Liver (tissue), 8 donors: ENCODE measurements at regions not wholly inside any gene's neighbourhood (a gene's known extent, or its start where the extent isn't known, plus 50 kb on each side); places are given as distances from the start of the nearest gene placed in this dataset.

Source experiments
- DNase-seq: peaks from one replicate; pipeline ENCODE4 v3.0.0-alpha.2; 2017; ENCODE audit warnings: low spot score
- H3K27ac ChIP-seq, 2 donors: one replicate each; pipeline ENCODE4 v1.7.0; 2013; ENCODE audit warnings: inconsistent platforms in 2 of 2, low read length in 2 of 2, control low read depth in 1 of 2, low read depth in 1 of 2, mild to moderate bottlenecking in 1 of 2
- H3K27me3 ChIP-seq, 4 donors: one replicate each; pipeline versions ENCODE4 v1.6.1 to v1.7.0; 2013; ENCODE audit warnings: low read length in 3 of 4, inconsistent platforms in 1 of 4, mild to moderate bottlenecking in 1 of 4, moderate library complexity in 1 of 4; ENCODE audit not compliant: control insufficient read depth in 4 of 4, insufficient read depth in 4 of 4
- H3K36me3 ChIP-seq, 4 donors: one replicate each; pipeline versions ENCODE4 v1.6.1 to v1.7.0; 2013; ENCODE audit warnings: low read length in 3 of 4, mild to moderate bottlenecking in 3 of 4, low read depth in 1 of 4, moderate library complexity in 1 of 4; ENCODE audit not compliant: control insufficient read depth in 4 of 4, insufficient read depth in 3 of 4
- H3K4me1 ChIP-seq, 4 donors: one replicate each; pipeline versions ENCODE4 v1.6.1 to v1.7.0; 2013; ENCODE audit warnings: low read length in 3 of 4, mild to moderate bottlenecking in 3 of 4, moderate library complexity in 1 of 4; ENCODE audit not compliant: control insufficient read depth in 4 of 4, insufficient read depth in 4 of 4
- H3K4me3 ChIP-seq, 3 donors: one replicate each; pipeline versions ENCODE4 v1.6.1 to v1.7.0; 2013; ENCODE audit warnings: low read length in 3 of 3, control low read depth in 1 of 3, low read depth in 1 of 3, mild to moderate bottlenecking in 1 of 3
- H3K9ac ChIP-seq, 2 donors: one replicate each; pipeline ENCODE4 v1.7.0; 2013; ENCODE audit warnings: low read length in 2 of 2, mild to moderate bottlenecking in 2 of 2, moderate library complexity in 2 of 2, control low read depth in 1 of 2, low read depth in 1 of 2
- H3K9me3 ChIP-seq, 4 donors: one replicate each; pipeline versions ENCODE4 v1.6.1 to v1.7.0; 2013; ENCODE audit warnings: low read length in 3 of 4; ENCODE audit not compliant: control insufficient read depth in 4 of 4
- FOXA1 ChIP-seq: IDR thresholded peaks from 2 replicates; pipeline ENCODE4 v1.6.1; 2016; ENCODE audit warnings: antibody characterized with exemption
- FOXA2 ChIP-seq: IDR thresholded peaks from 2 replicates; pipeline ENCODE4 v1.6.1; 2016; ENCODE audit warnings: antibody characterized with exemption
- GABPA ChIP-seq, 2 donors: IDR thresholded peaks in 1 of 2; conservative IDR thresholded peaks in 1 of 2; 2 replicates each; pipeline ENCODE4 v1.6.1; 2016; ENCODE audit warnings: antibody characterized with exemption in 2 of 2, mild to moderate bottlenecking in 1 of 2, moderate library complexity in 1 of 2
- HNF4A ChIP-seq, 2 donors: conservative IDR thresholded peaks; 2 replicates each; pipeline ENCODE4 v1.6.1; 2016; ENCODE audit warnings: antibody characterized with exemption in 2 of 2, mild to moderate bottlenecking in 2 of 2
- HNF4G ChIP-seq: IDR thresholded peaks from 2 replicates; pipeline ENCODE4 v1.6.1; 2016; ENCODE audit warnings: antibody characterized with exemption
- JUND ChIP-seq, 2 donors: IDR thresholded peaks; 2 replicates each; pipeline ENCODE4 v1.6.1; 2016; ENCODE audit warnings: antibody characterized with exemption in 2 of 2
- NR2F2 ChIP-seq: IDR thresholded peaks from 2 replicates; pipeline ENCODE4 v1.6.1; 2016; ENCODE audit warnings: antibody characterized with exemption
- RAD21 ChIP-seq, 2 donors: IDR thresholded peaks; 2 replicates each; pipeline ENCODE4 v1.6.1; 2016; ENCODE audit warnings: antibody characterized with exemption in 2 of 2, mild to moderate bottlenecking in 2 of 2
- RXRA ChIP-seq, 2 donors: IDR thresholded peaks; 2 replicates each; pipeline ENCODE4 v1.6.1; 2017 to 2018; ENCODE audit warnings: antibody characterized with exemption in 2 of 2, mild to moderate bottlenecking in 1 of 2
- SP1 ChIP-seq: IDR thresholded peaks from 2 replicates; pipeline ENCODE4 v1.6.1; 2018; ENCODE audit warnings: antibody characterized with exemption, mild to moderate bottlenecking
- TAF1 ChIP-seq: conservative IDR thresholded peaks from 2 replicates; pipeline ENCODE4 v1.6.1; 2016; ENCODE audit warnings: antibody characterized with exemption, mild to moderate bottlenecking
- YY1 ChIP-seq: IDR thresholded peaks from 2 replicates; pipeline ENCODE4 v1.6.1; 2016; ENCODE audit warnings: antibody characterized with exemption, mild to moderate bottlenecking
- WGBS: extraction: QIAGEN DNeasy Blood & Tissue Kit; methylation state at CpG from one replicate; pipeline ENCODE4 v1.1.7; 2013; 5-methylcytosine and 5-hydroxymethylcytosine counted together
- TF ChIP-seq, protein P1 (sequence below): IDR thresholded peaks from 2 replicates; pipeline ENCODE4 v1.6.1; 2016; ENCODE audit warnings: antibody characterized with exemption
- TF ChIP-seq, protein P2 (sequence below): IDR thresholded peaks from 2 replicates; pipeline ENCODE4 v1.6.1; 2016; ENCODE audit warnings: antibody characterized with exemption
- TF ChIP-seq, protein P3 (sequence below): IDR thresholded peaks from 2 replicates; pipeline ENCODE4 v1.6.1; 2016; ENCODE audit warnings: antibody characterized with exemption, mild to moderate bottlenecking
- TF ChIP-seq, protein P4 (sequence below): fragments of 150-350 bp; IDR thresholded peaks from 2 replicates; pipeline ENCODE4 v1.5.1; 2017; ENCODE audit warnings: improper control_type of control experiment, low read depth, low read length; ENCODE audit not compliant: missing input control
- donor health status: healthy.
- donor health status: healthy.
- donor health status: healthy.
- donor health status: healthy.
- donor health status: healthy.

DNA sequence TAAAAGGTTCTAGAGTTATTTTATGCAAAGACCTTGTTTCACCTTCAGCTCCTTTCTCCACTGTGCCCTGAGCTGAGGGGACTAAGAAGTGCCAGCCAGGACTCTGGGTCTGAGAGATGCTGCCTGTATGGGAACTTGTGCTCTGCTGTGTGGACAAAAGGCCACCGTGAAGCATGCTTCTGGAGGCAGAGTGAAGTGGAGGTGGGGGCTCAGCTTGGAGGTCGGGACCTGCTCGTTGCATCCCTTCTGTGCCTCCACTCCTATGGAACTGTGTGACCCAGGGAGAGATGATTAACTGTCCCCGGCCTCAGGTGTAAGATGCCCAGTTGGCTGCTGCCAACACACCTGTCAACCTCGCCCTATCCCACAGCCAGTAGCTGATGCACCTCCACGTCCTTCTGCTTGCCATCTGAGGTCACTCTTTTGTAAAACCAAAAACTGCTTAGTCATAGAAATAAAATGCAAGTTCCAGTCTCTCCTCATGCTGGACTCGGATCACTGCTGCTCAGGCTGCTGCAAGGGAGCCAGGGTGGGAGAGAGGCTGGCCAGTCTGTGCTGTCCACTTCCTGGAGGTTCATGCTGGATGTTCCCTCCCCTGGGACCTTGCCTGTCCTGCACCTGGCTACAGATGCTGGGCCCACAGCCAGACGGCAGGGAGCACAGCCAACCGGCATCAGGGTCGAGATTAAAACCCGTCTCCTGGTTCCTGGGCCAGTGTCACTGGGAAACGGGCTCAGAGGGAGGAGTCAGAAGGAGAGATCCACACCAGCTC is 113.2 kb downstream of the ACKR3 start:
- no peak overlapping the region for H3K9ac ChIP-seq
- peaks cover 0 to 1% (median 0%) of the 10 kb centered on the region in 4 donors for H3K4me1 ChIP-seq
- no peak overlapping the region for H3K4me3 ChIP-seq
- no peak for TF ChIP-seq YY1
- no peak for TF ChIP-seq HNF4G
- no peak for TF ChIP-seq FOXA2
- TF ChIP-seq SP1 = no peak
- no peak for TF ChIP-seq RAD21 (IDR thresholded peaks at IDR 0.05)
- TF ChIP-seq RXRA (IDR thresholded peaks at IDR 0.05) = no peak
- TF ChIP-seq FOXA1 = no peak
- no peak for TF ChIP-seq NR2F2
- TF ChIP-seq HNF4A (conservative IDR thresholded peaks at IDR 0.05) = no peak
- TF ChIP-seq JUND (IDR thresholded peaks at IDR 0.05) = no peak
- TF ChIP-seq, protein P1, sequence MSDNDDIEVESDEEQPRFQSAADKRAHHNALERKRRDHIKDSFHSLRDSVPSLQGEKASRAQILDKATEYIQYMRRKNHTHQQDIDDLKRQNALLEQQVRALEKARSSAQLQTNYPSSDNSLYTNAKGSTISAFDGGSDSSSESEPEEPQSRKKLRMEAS = no peak
- 79% methylated on average over 12 of the region's 12 CpGs for WGBS
- H3K9me3 ChIP-seq = no peaks in the 10 kb centered on the region
- no peak overlapping the region for H3K27ac ChIP-seq
- no peaks in the 10 kb centered on the region for H3K36me3 ChIP-seq
- no peaks in the 10 kb centered on the region for H3K27me3 ChIP-seq
- DNase-seq = no peak

DNA sequence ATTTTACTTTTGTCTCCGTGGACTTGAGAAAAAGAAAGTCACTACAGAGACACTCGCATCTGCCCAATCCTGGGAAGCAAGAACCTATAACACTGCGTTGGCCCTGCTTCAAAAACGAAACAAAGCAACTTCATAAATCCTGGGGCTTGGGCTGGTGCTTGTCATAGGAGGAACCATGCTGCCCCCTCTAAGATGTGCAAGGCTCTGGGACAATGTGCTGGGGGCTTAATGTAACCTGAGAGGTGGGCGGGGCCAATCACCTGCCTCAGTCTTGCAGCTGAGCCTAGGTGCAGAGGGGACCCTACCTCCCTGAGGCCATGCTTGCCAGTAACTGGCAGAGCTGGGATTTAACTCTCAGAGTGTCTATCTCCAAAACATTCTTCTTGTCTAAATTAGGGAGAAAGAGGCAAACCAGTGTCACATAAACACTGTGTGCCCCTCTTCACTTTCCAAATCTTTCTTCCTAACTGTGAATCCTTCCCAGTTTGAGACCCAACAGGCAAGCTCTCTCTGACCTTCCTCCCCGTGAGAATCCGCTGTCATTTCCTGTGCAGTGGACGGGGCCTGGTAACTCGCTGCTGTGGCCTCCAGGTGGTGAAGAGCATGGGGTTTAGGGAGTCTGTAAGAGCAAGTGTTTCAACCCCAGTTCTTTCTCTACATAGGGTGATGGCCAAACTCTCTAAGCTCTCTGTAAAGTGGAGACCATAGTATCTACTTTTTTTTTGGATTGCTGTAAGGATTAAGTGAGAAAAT is 115.1 kb downstream of the ACKR3 start:
- WGBS = 85% methylated on average over 9 of the region's 9 CpGs

DNA sequence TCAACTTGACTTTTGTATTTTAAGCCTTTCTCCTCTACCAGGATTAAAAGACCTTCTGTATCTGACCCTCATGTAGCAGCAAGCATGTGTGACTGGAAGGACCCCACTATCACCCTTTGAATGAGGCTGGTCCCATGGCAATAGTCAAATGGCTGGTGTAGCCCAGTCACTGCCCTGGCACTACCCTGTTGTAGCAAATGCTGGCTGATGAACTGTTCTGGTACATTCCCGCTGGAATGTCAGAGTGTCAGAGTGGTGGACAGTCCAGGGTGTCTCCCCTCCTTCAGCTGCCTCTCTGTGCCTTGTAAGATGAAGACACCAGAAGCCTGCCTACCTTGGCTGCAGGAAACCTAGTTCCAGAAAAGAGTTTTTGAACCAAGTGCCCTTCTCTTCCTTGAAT is 115.7 kb downstream of the ACKR3 start:
- DNase-seq = no peak
- Histone ChIP-seq H3K9me3 (no peaks in the 10 kb centered on the region), H3K27me3 (no peaks in the 10 kb centered on the region), H3K36me3 (no peaks in the 10 kb centered on the region), H3K4me1 (peaks cover 0 to 3% (median 0%) of the 10 kb centered on the region in 4 donors), H3K27ac (no peak overlapping the region), H3K4me3 (no peak overlapping the region), H3K9ac (no peak overlapping the region)
- TF ChIP-seq, protein P2, sequence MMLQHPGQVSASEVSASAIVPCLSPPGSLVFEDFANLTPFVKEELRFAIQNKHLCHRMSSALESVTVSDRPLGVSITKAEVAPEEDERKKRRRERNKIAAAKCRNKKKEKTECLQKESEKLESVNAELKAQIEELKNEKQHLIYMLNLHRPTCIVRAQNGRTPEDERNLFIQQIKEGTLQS = no peak
- TF ChIP-seq GABPA (IDR thresholded peaks at IDR 0.05 in 1 of 2, conservative IDR thresholded peaks at IDR 0.05 in 1 of 2) (no peak), SP1 (no peak), YY1 (no peak), FOXA2 (no peak), JUND (IDR thresholded peaks at IDR 0.05) (no peak), HNF4G (no peak), RAD21 (IDR thresholded peaks at IDR 0.05) (no peak), FOXA1 (no peak), TAF1 (no peak), NR2F2 (no peak)
- TF ChIP-seq, protein P3, sequence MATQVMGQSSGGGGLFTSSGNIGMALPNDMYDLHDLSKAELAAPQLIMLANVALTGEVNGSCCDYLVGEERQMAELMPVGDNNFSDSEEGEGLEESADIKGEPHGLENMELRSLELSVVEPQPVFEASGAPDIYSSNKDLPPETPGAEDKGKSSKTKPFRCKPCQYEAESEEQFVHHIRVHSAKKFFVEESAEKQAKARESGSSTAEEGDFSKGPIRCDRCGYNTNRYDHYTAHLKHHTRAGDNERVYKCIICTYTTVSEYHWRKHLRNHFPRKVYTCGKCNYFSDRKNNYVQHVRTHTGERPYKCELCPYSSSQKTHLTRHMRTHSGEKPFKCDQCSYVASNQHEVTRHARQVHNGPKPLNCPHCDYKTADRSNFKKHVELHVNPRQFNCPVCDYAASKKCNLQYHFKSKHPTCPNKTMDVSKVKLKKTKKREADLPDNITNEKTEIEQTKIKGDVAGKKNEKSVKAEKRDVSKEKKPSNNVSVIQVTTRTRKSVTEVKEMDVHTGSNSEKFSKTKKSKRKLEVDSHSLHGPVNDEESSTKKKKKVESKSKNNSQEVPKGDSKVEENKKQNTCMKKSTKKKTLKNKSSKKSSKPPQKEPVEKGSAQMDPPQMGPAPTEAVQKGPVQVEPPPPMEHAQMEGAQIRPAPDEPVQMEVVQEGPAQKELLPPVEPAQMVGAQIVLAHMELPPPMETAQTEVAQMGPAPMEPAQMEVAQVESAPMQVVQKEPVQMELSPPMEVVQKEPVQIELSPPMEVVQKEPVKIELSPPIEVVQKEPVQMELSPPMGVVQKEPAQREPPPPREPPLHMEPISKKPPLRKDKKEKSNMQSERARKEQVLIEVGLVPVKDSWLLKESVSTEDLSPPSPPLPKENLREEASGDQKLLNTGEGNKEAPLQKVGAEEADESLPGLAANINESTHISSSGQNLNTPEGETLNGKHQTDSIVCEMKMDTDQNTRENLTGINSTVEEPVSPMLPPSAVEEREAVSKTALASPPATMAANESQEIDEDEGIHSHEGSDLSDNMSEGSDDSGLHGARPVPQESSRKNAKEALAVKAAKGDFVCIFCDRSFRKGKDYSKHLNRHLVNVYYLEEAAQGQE = no peak
- TF ChIP-seq, protein P4, sequence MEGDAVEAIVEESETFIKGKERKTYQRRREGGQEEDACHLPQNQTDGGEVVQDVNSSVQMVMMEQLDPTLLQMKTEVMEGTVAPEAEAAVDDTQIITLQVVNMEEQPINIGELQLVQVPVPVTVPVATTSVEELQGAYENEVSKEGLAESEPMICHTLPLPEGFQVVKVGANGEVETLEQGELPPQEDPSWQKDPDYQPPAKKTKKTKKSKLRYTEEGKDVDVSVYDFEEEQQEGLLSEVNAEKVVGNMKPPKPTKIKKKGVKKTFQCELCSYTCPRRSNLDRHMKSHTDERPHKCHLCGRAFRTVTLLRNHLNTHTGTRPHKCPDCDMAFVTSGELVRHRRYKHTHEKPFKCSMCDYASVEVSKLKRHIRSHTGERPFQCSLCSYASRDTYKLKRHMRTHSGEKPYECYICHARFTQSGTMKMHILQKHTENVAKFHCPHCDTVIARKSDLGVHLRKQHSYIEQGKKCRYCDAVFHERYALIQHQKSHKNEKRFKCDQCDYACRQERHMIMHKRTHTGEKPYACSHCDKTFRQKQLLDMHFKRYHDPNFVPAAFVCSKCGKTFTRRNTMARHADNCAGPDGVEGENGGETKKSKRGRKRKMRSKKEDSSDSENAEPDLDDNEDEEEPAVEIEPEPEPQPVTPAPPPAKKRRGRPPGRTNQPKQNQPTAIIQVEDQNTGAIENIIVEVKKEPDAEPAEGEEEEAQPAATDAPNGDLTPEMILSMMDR = no peak
- TF ChIP-seq, protein P1 = no peak
- WGBS = 98% methylated on average over 1 of the region's 1 CpG

More for the DNA sequence above, 115.1 kb downstream of the ACKR3 start:
- TF ChIP-seq HNF4A (conservative IDR thresholded peaks at IDR 0.05) (no peak), TAF1 (no peak), RXRA (IDR thresholded peaks at IDR 0.05) (no peak), GABPA (IDR thresholded peaks at IDR 0.05 in 1 of 2, conservative IDR thresholded peaks at IDR 0.05 in 1 of 2) (no peak), RAD21 (IDR thresholded peaks at IDR 0.05) (no peak), NR2F2 (no peak), FOXA2 (no peak), YY1 (no peak), SP1 (no peak)
- TF ChIP-seq, protein P2 = no peak
- TF ChIP-seq, protein P1 = no peak
- Histone ChIP-seq H3K9me3 (no peaks in the 10 kb centered on the region), H3K36me3 (no peaks in the 10 kb centered on the region), H3K9ac (no peak overlapping the region), H3K4me1 (peaks cover 0 to 3% (median 0%) of the 10 kb centered on the region in 4 donors), H3K27me3 (no peaks in the 10 kb centered on the region), H3K27ac (no peak overlapping the region), H3K4me3 (no peak overlapping the region)
- DNase-seq = no peak
